ENCODE measurements at regions not wholly inside any gene's neighbourhood (a gene's known extent, or its start where the extent isn't known, plus 50 kb on each side); places are given as distances from the start of the nearest gene placed in this dataset.

- TF ChIP-seq CTCF (IDR thresholded peaks at IDR 0.05 in 4 of 5, conservative IDR thresholded peaks at IDR 0.05 in 1 of 5): no peak
- TF ChIP-seq POLR2A (IDR thresholded peaks at IDR 0.05): no peak
These were observed 63.5 kb upstream of the ROR1 start for GRCh38 chr1:63710308-63710707.

Measured in gastrocnemius medialis (tissue), 4 donors.